ENCODE measurements at regions not wholly inside any gene's neighbourhood (a gene's known extent, or its start where the extent isn't known, plus 50 kb on each side); places are given as distances from the start of the nearest gene placed in this dataset.

- Histone ChIP-seq H3K4me1 (no peaks in the 10 kb centered on the region), H3K27ac (no peak overlapping the region), H3K27me3 (no peaks in the 10 kb centered on the region), H3K36me3 (no peaks in the 10 kb centered on the region), H3K9me3 (no peaks in the 10 kb centered on the region), H3K4me3 (replicated peaks in 1 of 3) (no peak overlapping the region)
- DNase-seq = no peak
- TF ChIP-seq POLR2A (IDR thresholded peaks at IDR 0.05) (no peak), CTCF (IDR thresholded peaks at IDR 0.05) (no peak)
- 60 to 68% methylated on average over 6 of the region's 6 CpGs for WGBS, 2 donors
- intact Hi-C loops (cut with DNase I) = no loop called here
Measured at GRCh38 chr17:36842231-36842819, 95.0 kb upstream of the LHX1 start.

GRCh38 chr17:36842963-36843558 lies 94.2 kb upstream of the LHX1 start:
- TF ChIP-seq POLR2A (IDR thresholded peaks at IDR 0.05) (no peak), CTCF (IDR thresholded peaks at IDR 0.05) (no peak)
- Histone ChIP-seq H3K9me3 (no peaks in the 10 kb centered on the region), H3K4me3 (replicated peaks in 1 of 3) (no peak overlapping the region), H3K36me3 (no peaks in the 10 kb centered on the region), H3K4me1 (no peaks in the 10 kb centered on the region), H3K27me3 (no peaks in the 10 kb centered on the region), H3K27ac (no peak overlapping the region)
- intact Hi-C loops (cut with DNase I) = no loop called here
- DNase-seq = no peak
- 72 to 74% methylated on average over 12 of the region's 12 CpGs for WGBS, 2 donors

- H3K36me3 ChIP-seq = no peaks in the 10 kb centered on the region
- H3K4me1 ChIP-seq = no peaks in the 10 kb centered on the region
- TF ChIP-seq CTCF (IDR thresholded peaks at IDR 0.05) = no peak
- TF ChIP-seq POLR2A (IDR thresholded peaks at IDR 0.05) = no peak
- H3K4me3 ChIP-seq (replicated peaks in 1 of 3) = no peak overlapping the region
- H3K9me3 ChIP-seq = no peaks in the 10 kb centered on the region
- H3K27me3 ChIP-seq = no peaks in the 10 kb centered on the region
- H3K27ac ChIP-seq = no peak overlapping the region
- intact Hi-C loops (cut with DNase I) = no loop called here
- DNase-seq = no peak
- WGBS, 2 donors = 85 to 89% methylated on average over 2 of the region's 2 CpGs
Measured at GRCh38 chr17:36844013-36844412, 93.3 kb upstream of the LHX1 start.

GRCh38 chr17:36844601-36845000 lies 92.7 kb upstream of the LHX1 start:
- TF ChIP-seq CTCF (IDR thresholded peaks at IDR 0.05) = no peak
- no peak for TF ChIP-seq POLR2A (IDR thresholded peaks at IDR 0.05)
- intact Hi-C loops (cut with DNase I) = no loop called here
- Histone ChIP-seq H3K4me3 (replicated peaks in 1 of 3) (no peak overlapping the region), H3K4me1 (no peaks in the 10 kb centered on the region), H3K36me3 (no peaks in the 10 kb centered on the region), H3K27me3 (no peaks in the 10 kb centered on the region), H3K9me3 (no peaks in the 10 kb centered on the region), H3K27ac (no peak overlapping the region)
- DNase-seq = no peak
- 87 to 93% methylated on average over 2 of the region's 2 CpGs for WGBS, 2 donors

- WGBS, 2 donors = 63 to 66% methylated on average over 5 of the region's 5 CpGs
- intact Hi-C loops (cut with DNase I) = no loop called here
- no peaks in the 10 kb centered on the region for H3K27me3 ChIP-seq
Measured at GRCh38 chr17:36845916-36846315, 91.4 kb upstream of the LHX1 start.

More at GRCh38 chr17:36845916-36846315, 91.4 kb upstream of the LHX1 start:
- no peak overlapping the region for H3K27ac ChIP-seq
- no peaks in the 10 kb centered on the region for H3K9me3 ChIP-seq
- TF ChIP-seq CTCF (IDR thresholded peaks at IDR 0.05) (no peak), POLR2A (IDR thresholded peaks at IDR 0.05) (no peak)
- DNase-seq = no peak
- H3K4me3 ChIP-seq (replicated peaks in 1 of 3) = no peak overlapping the region
- no peaks in the 10 kb centered on the region for H3K36me3 ChIP-seq
- H3K4me1 ChIP-seq = no peaks in the 10 kb centered on the region

Measured in thyroid gland (tissue), 4 donors.